GM12878 (cell line): ENCODE measurements at regions not wholly inside any gene's neighbourhood (a gene's known extent, or its start where the extent isn't known, plus 50 kb on each side); places are given as distances from the start of the nearest gene placed in this dataset.
A peak's percentile ranks its signal among the peaks of the same experiment; 100 is the strongest.

Experiments
- ATAC-seq: fragments of 200-7000 bp; cut with Tn5 transposase; 3 replicates; pipeline ENCODE4 v1.9.1; 2020; ENCODE audit warnings: mild to moderate bottlenecking, moderate library complexity
- BruUV-seq: library from RNA; stranded (reverse); fragments of 400-500 nt; replicated peaks from 2 replicates; lab custom pipeline; 2021; lab: Mats Ljungman, UMichigan
- CTCF ChIA-PET: fragments of 300-600 bp; sonication (Branson Sonifier 250); formaldehyde crosslinking; extraction: SDS; loops from one replicate; lab custom pipeline; 2021; ENCODE audit warnings: inconsistent platforms; lab: Yijun Ruan, JAX
- POLR2A ChIA-PET: fragments of 350-600 bp; formaldehyde crosslinking; extraction: SDS; loops from one replicate; lab custom pipeline; 2021; ENCODE audit warnings: inconsistent platforms; lab: Charles Lee
- RAD21 ChIA-PET: fragments of 300-600 bp; sonication (Branson Sonifier 250); formaldehyde crosslinking; loops from one replicate; lab custom pipeline; 2023; ENCODE audit warnings: antibody characterized with exemption; ENCODE audit not compliant: unreplicated experiment; lab: Charles Lee
- SMC1A ChIA-PET: fragments of 300-600 bp; sonication (Branson Sonifier 250); formaldehyde crosslinking; loops from one replicate; lab custom pipeline; 2023; ENCODE audit not compliant: unreplicated experiment, uncharacterized antibody; lab: Charles Lee
- DNase-seq: peaks from one replicate; pipeline ENCODE4 v3.0.0-alpha.2; 2011; ENCODE audit warnings: low read depth, low spot score
- FAIRE-seq: peaks from 3 replicates; lab custom pipeline; 2011; peaks lifted over from hg19 to GRCh38; lab: Jason Lieb, UNC
- H2AFZ ChIP-seq: 2 replicates; pipeline ENCODE4 v1.6.0; 2011; ENCODE audit warnings: low read depth, low read length, control low read depth; ENCODE audit not compliant: control insufficient read depth
- H3K27ac ChIP-seq: 2 replicates; pipeline ENCODE4 v1.5.1; 2011; ENCODE audit warnings: control low read depth; ENCODE audit not compliant: control insufficient read depth, insufficient read depth
- H3K27me3 ChIP-seq, 2 experiments: replicated peaks in 1 of 2; 2 replicates each; pipeline versions ENCODE4 v1.6.0 to v1.6.1; 2011; ENCODE audit warnings: low read length in 1 of 2; ENCODE audit not compliant: control insufficient read depth in 2 of 2, insufficient read depth in 2 of 2
- H3K36me3 ChIP-seq, 2 experiments: 2 replicates each; pipeline ENCODE4 v1.5.1; 2011; ENCODE audit warnings: low read length in 1 of 2; ENCODE audit not compliant: control insufficient read depth in 2 of 2, insufficient read depth in 2 of 2
- H3K4me1 ChIP-seq: 2 replicates; pipeline ENCODE4 v1.6.1; 2011; ENCODE audit warnings: mild to moderate bottlenecking, low read length, moderate library complexity, mixed read lengths; ENCODE audit not compliant: control insufficient read depth, insufficient read depth
- H3K4me2 ChIP-seq: 2 replicates; pipeline ENCODE4 v1.6.0; 2011; ENCODE audit warnings: control low read depth; ENCODE audit not compliant: control insufficient read depth, insufficient read depth
- H3K4me3 ChIP-seq: fragments of 200-600 bp; sonication (generic); 2 replicates; pipeline ENCODE4 v1.5.1; 2016
- H3K79me2 ChIP-seq: 2 replicates; pipeline ENCODE4 v1.6.0; 2011; ENCODE audit warnings: low read length; ENCODE audit not compliant: control insufficient read depth, insufficient read depth
- H3K9ac ChIP-seq: 2 replicates; pipeline ENCODE4 v1.8.0; 2011; ENCODE audit warnings: low read length, control low read depth, mixed read lengths; ENCODE audit not compliant: control insufficient read depth, insufficient read depth
- H3K9me3 ChIP-seq: replicated peaks from 3 replicates; pipeline ENCODE4 v1.5.1; 2011; ENCODE audit warnings: mild to moderate bottlenecking, low read length; ENCODE audit not compliant: control insufficient read depth, insufficient read depth
- H4K20me1 ChIP-seq: 2 replicates; pipeline ENCODE4 v1.6.0; 2011; ENCODE audit not compliant: control insufficient read depth, insufficient read depth
- BHLHE40 ChIP-seq, 2 experiments: fragments of 450-650 bp in 1 of 2; IDR thresholded peaks; 2 replicates each; pipeline ENCODE4 v1.6.1; 2011 to 2017; ENCODE audit warnings: low read depth in 2 of 2, borderline replicate concordance in 1 of 2, improper control_type of control experiment in 1 of 2, low read length in 1 of 2, mild to moderate bottlenecking in 1 of 2
- CTCF ChIP-seq, 3 experiments: IDR thresholded peaks in 2 of 3; conservative IDR thresholded peaks in 1 of 3; 2 replicates each; pipeline ENCODE4 v1.5.1; 2011; ENCODE audit warnings: low read depth in 3 of 3, low read length in 3 of 3, mild to moderate bottlenecking in 3 of 3, control low read depth in 2 of 3, moderate library complexity in 2 of 3, inconsistent platforms in 1 of 3, mixed read lengths in 1 of 3; ENCODE audit not compliant: control insufficient read depth in 2 of 3, insufficient read depth in 1 of 3; ENCODE audit errors: extremely low read depth in 1 of 3
- NKRF ChIP-seq: fragments of 450-650 bp; conservative IDR thresholded peaks from 2 replicates; pipeline ENCODE4 v1.6.1; 2017; ENCODE audit warnings: mild to moderate bottlenecking, moderate library complexity
- POU2F2 ChIP-seq: IDR thresholded peaks from 3 replicates; pipeline ENCODE4 v1.6.1; 2011; ENCODE audit warnings: low read depth, mild to moderate bottlenecking, low read length, borderline replicate concordance
- RAD21 ChIP-seq: IDR thresholded peaks from 2 replicates; pipeline ENCODE4 v1.6.1; 2011; ENCODE audit warnings: mild to moderate bottlenecking, low read depth, low read length, moderate library complexity; ENCODE audit not compliant: insufficient read depth
- SMC3 ChIP-seq: IDR thresholded peaks from 2 replicates; pipeline ENCODE4 v1.6.1; 2011; ENCODE audit warnings: low read length, improper control_type of control experiment, borderline replicate concordance
- SUPT20H ChIP-seq: IDR thresholded peaks from 2 replicates; pipeline ENCODE4 v1.6.1; 2011; ENCODE audit warnings: low read depth, mild to moderate bottlenecking, low read length, moderate library complexity, borderline replicate concordance; ENCODE audit not compliant: control insufficient read depth
- WGBS: methylation state at CpG from one replicate; pipeline ENCODE4 v1.1.6; 2016; ENCODE audit warnings: low lambda C conversion rate; ENCODE audit not compliant: insufficient replicate concordance, insufficient coverage; ENCODE audit errors: missing lambda C conversion rate; 5-methylcytosine and 5-hydroxymethylcytosine counted together
- in situ Hi-C: fragments of 300-500 bp; cut with MboI; formaldehyde crosslinking; loops from 9 replicates; pipeline ENCODE4 v1.14.3; 2018; ENCODE audit warnings: mixed read lengths
- intact Hi-C: fragments of 100-400 bp; cut with micrococcal nuclease; formaldehyde crosslinking; loops from one replicate; pipeline ENCODE4 v1.14.2; 2022; ENCODE audit not compliant: unreplicated experiment

- DNase-seq (no peak), FAIRE-seq (no peak), ATAC-seq (peak; percentile 77)
- intact Hi-C loops (loop anchor here (2.0 kb wide), 1 partner anchor 51 kb away; no protein-coding TSS in a partner anchor), in situ Hi-C loops (no loop called here)
- TF ChIP-seq SUPT20H = no peak
- peak; percentile 40 to 51 (median 47); a peak in 5 of 6 replicates for TF ChIP-seq CTCF (IDR thresholded peaks at IDR 0.05 in 2 of 3, conservative IDR thresholded peaks at IDR 0.05 in 1 of 3; ENCODE audit: control insufficient read depth in 2 of 3, extremely low read depth in 1 of 3, insufficient read depth in 1 of 3, low read depth in 3 of 3, low read length in 3 of 3)
- TF ChIP-seq RAD21 = peak; percentile 59
- no peak for TF ChIP-seq NKRF
- no peak for TF ChIP-seq BHLHE40 (IDR thresholded peaks at IDR 0.05; ENCODE audit: borderline replicate concordance in 1 of 2, low read depth in 2 of 2, low read length in 1 of 2)
- TF ChIP-seq SMC3 = peak; percentile 43; the same call in 1 of the 2 replicates
- 0 out of 3 replicates have a peak, but pooled peaks have one; percentile 10 for TF ChIP-seq POU2F2
- no peaks in the 10 kb centered on the region for H3K79me2 ChIP-seq
- no peak overlapping the region for H3K27ac ChIP-seq
- ChIA-PET POLR2A (no interaction called here), SMC1A (interaction anchor here (0.8 to 2.5 kb wide), 7 partner anchors 14 to 360 kb away, joined by 3 to 18 read pairs (median 3); no protein-coding TSS in a partner anchor), CTCF (interaction anchor here (0.9 to 4.3 kb wide), 11 partner anchors 10 to 465 kb away, joined by 3 to 47 read pairs (median 6); no protein-coding TSS in a partner anchor), RAD21 (interaction anchor here (0.9 to 3.8 kb wide), 7 partner anchors 9 to 465 kb away, joined by 3 to 21 read pairs (median 3); no protein-coding TSS in a partner anchor)
- H3K4me3 ChIP-seq = no peak overlapping the region
- H3K4me1 ChIP-seq = peaks cover 15% of the 10 kb centered on the region
- H4K20me1 ChIP-seq = no peaks in the 10 kb centered on the region
- no peak overlapping the region for H3K4me2 ChIP-seq
- no peak overlapping the region for H3K9ac ChIP-seq
- 56% methylated on average over 3 of the region's 3 CpGs for WGBS
- H2AFZ ChIP-seq = no peak overlapping the region
- BruUV-seq = no TSS peak
- no peaks in the 10 kb centered on the region; the same call in 1 of the 3 replicates for H3K9me3 ChIP-seq
- no peaks in the 10 kb centered on the region; a peak in 2 of 4 replicates for H3K27me3 ChIP-seq
- H3K36me3 ChIP-seq = no peaks in the 10 kb centered on the region
These were observed 118.0 kb upstream of the RAI14 start for GRCh38 chr5:34538026-34538672.
